Rectal smooth muscle tissue (tissue), 1 donor: ENCODE measurements at regions not wholly inside any gene's neighbourhood (a gene's known extent, or its start where the extent isn't known, plus 50 kb on each side); places are given as distances from the start of the nearest gene placed in this dataset.
A peak's percentile ranks its signal among the peaks of the same experiment; 100 is the strongest.
"Not testable (repeated sequence)": the region's sequence is repeated elsewhere in the genome, so short reads cannot be mapped to it uniquely, and the experiment has no call there.

Experiments used
- H3K27ac ChIP-seq: one replicate; pipeline ENCODE4 v1.7.0; 2013; ENCODE audit warnings: low read depth, low read length, inconsistent platforms
- H3K27me3 ChIP-seq: one replicate; pipeline ENCODE4 v1.7.0; 2013; ENCODE audit warnings: low read length; ENCODE audit not compliant: control insufficient read depth, insufficient read depth
- H3K36me3 ChIP-seq: one replicate; pipeline ENCODE4 v1.7.0; 2013; ENCODE audit warnings: low read length; ENCODE audit not compliant: control insufficient read depth, insufficient read depth
- H3K4me1 ChIP-seq: one replicate; pipeline ENCODE4 v1.7.0; 2013; ENCODE audit warnings: low read length; ENCODE audit not compliant: control insufficient read depth, insufficient read depth
- H3K4me3 ChIP-seq: one replicate; pipeline ENCODE4 v1.7.0; 2013; ENCODE audit warnings: low read length
- H3K9ac ChIP-seq: one replicate; pipeline ENCODE4 v1.7.0; 2013; ENCODE audit warnings: low read length

DNA sequence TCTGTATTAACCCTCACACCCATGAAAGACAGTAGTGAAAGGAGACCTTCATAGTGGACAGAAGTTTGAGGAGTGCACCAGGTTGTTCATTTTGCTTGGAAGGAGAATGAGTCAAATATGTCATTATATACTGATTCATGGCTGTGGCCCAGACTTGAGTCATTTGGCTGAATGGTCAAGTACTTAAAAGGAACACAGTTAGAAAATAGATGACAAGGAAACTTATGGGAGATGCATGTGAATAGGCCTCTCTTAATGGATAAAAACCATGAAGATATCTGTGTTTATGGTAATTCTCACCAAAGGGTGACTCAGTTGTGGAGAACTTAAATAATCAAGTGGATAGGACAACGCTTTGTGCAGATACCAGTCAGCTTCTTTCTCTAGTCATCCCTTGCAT, 524.7 kb upstream of the CNTNAP5 start:
- no peak overlapping the region for H3K4me3 ChIP-seq
- no peaks in the 10 kb centered on the region for H3K27me3 ChIP-seq
- H3K27ac ChIP-seq, result no peak overlapping the region

DNA sequence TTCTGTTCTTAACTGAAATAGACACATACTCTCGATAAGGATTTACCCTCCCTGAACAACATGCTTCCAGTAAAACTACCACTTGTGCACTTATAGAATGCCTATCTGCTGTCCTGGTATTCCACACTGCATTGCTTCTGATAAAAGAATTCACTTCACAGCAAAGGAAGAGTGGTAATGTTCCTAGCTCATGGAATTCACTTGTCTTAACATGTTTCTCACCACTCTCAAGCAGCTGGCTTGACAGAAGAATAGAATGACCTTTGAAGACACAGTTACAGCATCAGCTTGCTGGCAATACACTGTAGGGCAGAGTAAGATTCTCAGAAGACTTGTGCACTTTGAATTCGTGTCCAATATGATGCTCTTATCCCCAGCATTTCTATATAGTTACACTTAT, 524.1 kb upstream of the CNTNAP5 start:
- Histone ChIP-seq H3K9ac (no peak overlapping the region), H3K27ac (no peak overlapping the region), H3K4me3 (no peak overlapping the region), H3K27me3 (no peaks in the 10 kb centered on the region), H3K36me3 (no peaks in the 10 kb centered on the region), H3K4me1 (no peaks in the 10 kb centered on the region)

More for the DNA sequence above, 524.7 kb upstream of the CNTNAP5 start:
- H3K9ac ChIP-seq, result no peak overlapping the region
- no peaks in the 10 kb centered on the region for H3K36me3 ChIP-seq
- no peaks in the 10 kb centered on the region for H3K4me1 ChIP-seq

DNA sequence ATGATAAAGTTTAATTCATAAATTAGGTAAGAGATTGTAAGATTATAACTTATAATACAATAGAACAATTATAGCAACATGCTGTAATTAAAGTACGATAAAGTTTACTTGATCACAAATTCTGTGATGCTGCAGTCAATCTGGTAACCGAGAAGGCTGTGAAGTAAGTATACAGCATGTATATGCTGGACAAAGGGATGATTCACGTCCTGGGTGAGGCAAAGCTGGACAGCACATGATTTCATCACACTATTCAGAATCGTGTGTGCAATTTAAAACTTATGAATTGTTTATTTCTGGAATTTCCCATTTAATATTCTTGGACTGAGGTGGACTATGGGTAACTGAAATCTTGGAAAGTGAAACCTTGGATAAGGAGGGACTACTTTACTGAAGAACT, 522.2 kb upstream of the CNTNAP5 start:
- Histone ChIP-seq H3K9ac (no peak overlapping the region), H3K27me3 (no peaks in the 10 kb centered on the region)

DNA sequence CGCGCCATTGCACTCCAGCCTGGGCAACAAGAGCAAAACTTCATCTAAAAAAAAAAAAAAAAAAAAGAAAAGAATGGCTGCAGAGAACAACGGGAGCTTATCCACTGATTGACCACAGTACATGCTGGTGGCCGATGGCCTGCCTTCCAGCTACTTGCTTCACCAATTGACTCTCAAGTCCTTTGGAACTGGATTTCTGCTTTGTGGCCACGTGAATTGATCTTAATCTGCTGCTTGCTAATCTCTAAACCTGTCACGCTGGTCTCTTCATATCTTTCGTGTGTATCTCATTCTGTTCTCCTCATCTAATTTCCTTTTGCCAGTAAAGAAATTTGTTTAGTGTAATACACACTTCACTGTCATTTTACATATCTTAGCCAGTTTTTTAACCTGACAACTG, 512.5 kb upstream of the CNTNAP5 start:
- no peaks in the 10 kb centered on the region for H3K27me3 ChIP-seq
- no peaks in the 10 kb centered on the region for H3K4me1 ChIP-seq
- no peak overlapping the region for H3K4me3 ChIP-seq
- H3K27ac ChIP-seq, result no peak overlapping the region
- no peak overlapping the region for H3K9ac ChIP-seq
- no peaks in the 10 kb centered on the region for H3K36me3 ChIP-seq

More for the DNA sequence above, 522.2 kb upstream of the CNTNAP5 start:
- Histone ChIP-seq H3K4me3 (no peak overlapping the region), H3K27ac (no peak overlapping the region), H3K36me3 (no peaks in the 10 kb centered on the region), H3K4me1 (no peaks in the 10 kb centered on the region)

DNA sequence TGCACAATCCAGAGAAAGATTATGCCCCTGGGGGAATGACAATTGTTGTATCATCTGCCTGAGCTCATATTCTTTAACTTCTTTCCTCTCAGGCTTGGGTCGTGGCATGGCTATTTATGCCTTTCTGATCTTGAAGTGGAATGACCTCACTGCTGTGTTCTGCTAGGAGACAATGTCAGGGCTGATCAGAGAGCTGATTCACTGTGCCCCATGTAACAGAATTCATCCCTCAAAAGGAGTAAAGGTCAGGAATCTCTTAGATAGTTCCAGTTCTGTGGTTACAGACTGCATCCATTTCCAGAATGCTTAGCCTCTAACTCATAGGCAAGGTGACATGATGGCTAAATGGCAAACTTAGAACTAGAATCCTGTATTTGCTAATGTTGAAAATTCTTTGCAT, 511.7 kb upstream of the CNTNAP5 start:
- no peak overlapping the region for H3K9ac ChIP-seq
- no peak overlapping the region for H3K27ac ChIP-seq
- H3K36me3 ChIP-seq, result no peaks in the 10 kb centered on the region
- H3K4me3 ChIP-seq, result no peak overlapping the region
- H3K4me1 ChIP-seq, result no peaks in the 10 kb centered on the region
- H3K27me3 ChIP-seq, result no peaks in the 10 kb centered on the region

DNA sequence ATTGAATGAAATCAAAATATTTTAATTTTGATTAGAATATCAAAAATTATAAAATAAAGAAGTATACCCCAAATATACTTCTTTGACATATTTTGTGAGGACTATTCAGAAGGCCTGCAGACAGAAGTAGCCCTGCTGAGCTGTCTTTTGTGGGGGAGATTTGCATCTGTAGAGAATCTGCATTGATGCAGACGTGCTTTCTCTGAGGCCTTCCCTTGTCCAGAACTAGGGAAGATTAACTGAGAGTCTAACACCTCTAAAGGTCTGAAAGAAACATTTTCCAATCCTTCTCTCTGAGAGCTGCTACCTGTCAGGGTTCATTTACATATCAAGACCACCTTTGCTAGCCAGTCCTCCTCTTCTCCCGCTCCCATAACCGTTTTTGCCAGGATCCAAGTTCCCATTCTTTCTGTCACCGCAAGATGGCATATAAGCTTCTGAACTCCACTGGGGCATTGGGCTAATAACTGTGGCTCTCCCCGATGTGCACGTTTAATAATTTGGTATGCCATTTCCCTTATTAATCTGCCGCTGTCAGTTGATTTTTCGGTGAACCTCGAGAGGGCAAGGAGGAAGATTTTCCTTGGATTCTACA, 510.4 kb upstream of the CNTNAP5 start:
- H3K27ac ChIP-seq, result no peak overlapping the region
- no peaks in the 10 kb centered on the region for H3K27me3 ChIP-seq
- no peak overlapping the region for H3K4me3 ChIP-seq
- H3K9ac ChIP-seq, result no peak overlapping the region
- H3K36me3 ChIP-seq, result no peaks in the 10 kb centered on the region
- no peaks in the 10 kb centered on the region for H3K4me1 ChIP-seq

DNA sequence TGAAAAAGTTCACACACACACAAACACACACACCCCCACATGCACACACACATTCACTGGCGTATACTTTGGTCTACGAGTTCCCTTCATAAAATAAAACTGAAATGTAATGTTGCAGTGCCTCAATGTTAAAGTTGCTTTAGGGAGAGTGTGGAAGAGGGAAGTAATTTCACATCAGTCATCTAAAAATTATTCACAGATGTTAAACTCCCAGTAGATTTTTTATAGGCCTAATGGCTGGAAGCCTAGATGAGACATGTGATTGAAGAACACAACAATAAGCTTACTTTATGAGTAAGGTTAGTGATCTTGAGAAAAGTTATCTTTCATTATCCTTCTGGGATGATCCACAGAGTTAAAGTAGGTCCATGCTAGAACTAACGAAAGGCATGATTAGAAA, 506.7 kb upstream of the CNTNAP5 start:
- Histone ChIP-seq H3K27ac (no peak overlapping the region), H3K36me3 (no peaks in the 10 kb centered on the region), H3K4me3 (no peak overlapping the region), H3K27me3 (no peaks in the 10 kb centered on the region), H3K4me1 (no peaks in the 10 kb centered on the region), H3K9ac (no peak overlapping the region)

DNA sequence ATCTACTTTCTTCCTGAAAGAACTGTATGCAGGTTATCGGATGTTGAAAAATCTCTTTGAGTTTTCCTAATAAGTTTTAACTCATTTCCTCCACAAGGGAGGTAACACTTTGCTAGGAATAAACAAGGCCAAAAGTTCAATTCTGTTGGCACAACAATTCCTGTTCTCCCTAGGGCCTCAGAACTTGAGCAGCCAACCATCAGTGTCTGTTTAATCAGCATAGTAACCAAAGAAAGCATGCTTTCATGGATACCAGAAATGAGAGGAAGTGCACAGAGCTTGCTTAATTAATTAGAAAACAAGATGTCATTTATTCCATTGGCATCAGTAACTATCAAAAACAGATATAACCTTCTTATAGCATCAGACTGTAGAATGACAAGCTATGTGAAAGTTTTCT, 503.2 kb upstream of the CNTNAP5 start:
- Histone ChIP-seq H3K9ac (no peak overlapping the region), H3K36me3 (no peaks in the 10 kb centered on the region), H3K27ac (no peak overlapping the region), H3K4me1 (no peaks in the 10 kb centered on the region), H3K4me3 (no peak overlapping the region), H3K27me3 (no peaks in the 10 kb centered on the region)

DNA sequence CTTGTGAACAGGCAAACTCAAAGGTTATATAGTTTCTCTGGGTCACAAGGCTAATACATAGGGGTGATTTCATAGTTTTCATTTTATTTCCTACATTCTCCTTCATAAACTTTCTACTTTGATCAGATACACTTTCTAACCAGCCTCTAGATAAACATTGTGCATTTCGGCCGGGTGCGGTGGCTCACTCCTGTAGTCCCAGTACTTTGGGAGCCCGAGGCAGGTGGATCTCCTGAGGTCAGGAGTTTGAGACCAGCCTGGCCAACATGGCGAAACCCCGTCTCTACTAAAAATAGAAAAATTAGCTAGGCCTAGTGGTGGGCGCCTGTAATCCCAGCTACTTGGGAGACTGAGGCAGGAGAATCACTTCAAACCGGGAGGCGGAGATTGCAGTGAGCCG, 502.6 kb upstream of the CNTNAP5 start:
- H3K27ac ChIP-seq, H3K4me3 ChIP-seq: not testable (repeated sequence)

DNA sequence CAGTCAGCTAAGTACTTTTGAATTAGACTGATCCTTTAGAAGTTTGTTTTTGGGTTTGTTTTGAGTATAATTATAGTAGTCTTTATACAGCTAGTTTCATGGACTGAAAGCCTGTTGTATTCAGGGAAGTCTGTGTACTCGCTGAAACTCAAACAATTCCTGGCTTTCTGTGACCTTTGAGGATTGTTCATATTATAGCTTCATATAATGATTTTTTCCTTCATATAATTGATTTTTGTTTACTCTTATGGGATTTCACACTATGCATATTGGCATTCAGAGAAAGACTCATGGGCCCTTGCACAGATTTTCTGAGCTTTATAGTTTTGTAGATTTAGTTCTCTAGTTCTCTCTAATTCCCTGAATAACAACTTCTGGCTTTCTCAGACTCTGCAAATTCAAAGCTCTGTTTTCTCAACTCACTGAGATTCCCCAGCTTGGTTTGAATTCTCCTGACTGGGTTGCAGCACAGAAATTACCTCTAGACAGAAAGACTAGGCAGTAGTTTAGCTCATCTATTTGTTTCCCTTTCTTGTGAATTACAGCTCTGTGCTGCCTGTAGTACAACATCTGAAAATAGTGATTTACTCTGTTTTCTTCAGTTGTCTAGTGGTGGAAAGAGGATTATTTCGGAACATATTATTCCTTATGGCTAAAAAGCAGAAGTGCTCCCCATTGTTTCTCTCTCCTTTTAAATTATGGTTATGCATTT, 495.9 kb upstream of the CNTNAP5 start:
- Histone ChIP-seq H3K36me3 (no peaks in the 10 kb centered on the region), H3K27ac (peak overlapping the region; percentile 4), H3K4me1 (no peaks in the 10 kb centered on the region), H3K9ac (no peak overlapping the region), H3K4me3 (no peak overlapping the region), H3K27me3 (no peaks in the 10 kb centered on the region)

More for the DNA sequence above, 502.6 kb upstream of the CNTNAP5 start:
- H3K9ac ChIP-seq, H3K4me1 ChIP-seq, H3K27me3 ChIP-seq, H3K36me3 ChIP-seq: not testable (repeated sequence)

DNA sequence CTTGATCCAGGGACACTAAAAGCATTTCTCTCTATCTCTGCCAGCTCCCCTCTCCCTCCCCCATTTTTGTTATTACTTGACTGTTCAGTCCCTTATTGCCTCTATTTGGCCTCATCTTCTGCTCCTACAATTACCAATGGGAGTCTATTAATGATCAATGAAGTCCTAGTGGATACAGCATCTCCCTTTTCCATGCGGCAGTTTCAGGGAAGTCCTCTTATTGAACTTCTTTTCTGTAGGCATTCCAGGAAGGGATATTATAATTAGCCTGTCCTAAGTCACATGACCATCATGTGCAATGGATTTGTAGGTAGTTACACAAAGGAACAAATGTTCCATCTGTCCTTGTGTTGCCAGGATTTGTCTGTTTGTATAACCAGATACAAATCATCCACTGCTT, 495.1 kb upstream of the CNTNAP5 start:
- H3K4me3 ChIP-seq, result no peak overlapping the region
- H3K36me3 ChIP-seq, result no peaks in the 10 kb centered on the region
- H3K9ac ChIP-seq, result no peak overlapping the region
- H3K4me1 ChIP-seq, result no peaks in the 10 kb centered on the region
- no peaks in the 10 kb centered on the region for H3K27me3 ChIP-seq
- H3K27ac ChIP-seq, result no peak overlapping the region

DNA sequence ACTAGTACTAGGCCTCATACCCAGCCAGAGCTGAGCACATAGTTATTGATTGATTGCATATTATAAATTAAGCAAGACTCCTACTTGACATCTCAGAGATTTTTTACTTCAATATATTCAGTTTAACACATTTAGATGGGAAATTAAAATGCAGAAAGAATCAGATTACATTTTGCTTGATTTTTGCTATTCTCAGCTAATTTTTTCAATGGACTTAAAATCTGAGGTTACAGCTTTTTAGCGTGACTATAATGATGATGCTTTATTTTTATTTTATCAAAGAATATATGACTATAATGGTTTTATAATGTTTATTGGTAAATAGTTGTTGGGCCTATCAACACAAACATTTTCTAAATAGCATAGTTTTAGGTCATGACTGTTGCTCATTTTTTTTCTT, 493.0 kb upstream of the CNTNAP5 start:
- Histone ChIP-seq H3K27ac (no peak overlapping the region), H3K9ac (no peak overlapping the region), H3K27me3 (no peaks in the 10 kb centered on the region), H3K4me3 (no peak overlapping the region), H3K36me3 (no peaks in the 10 kb centered on the region), H3K4me1 (no peaks in the 10 kb centered on the region)

DNA sequence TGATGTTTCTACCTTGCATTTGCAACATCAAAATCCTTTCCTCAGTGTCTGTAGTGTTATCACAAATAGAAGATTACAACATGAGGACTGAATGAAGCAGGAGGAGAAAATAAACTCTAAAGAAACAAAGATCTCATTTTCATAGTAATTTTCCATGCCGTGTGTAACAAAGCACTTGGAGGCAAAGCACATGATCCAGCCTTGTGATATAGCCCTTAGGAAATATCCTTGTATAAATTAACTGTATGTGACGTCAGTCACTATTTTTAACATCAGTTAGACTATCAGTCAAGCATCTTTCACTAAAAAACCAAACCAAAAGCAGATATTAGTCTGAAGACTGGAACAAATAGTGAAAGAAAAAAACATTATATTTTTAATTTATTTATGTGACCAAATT, 492.1 kb upstream of the CNTNAP5 start:
- H3K9ac ChIP-seq, result no peak overlapping the region
- no peaks in the 10 kb centered on the region for H3K27me3 ChIP-seq
- no peaks in the 10 kb centered on the region for H3K36me3 ChIP-seq
- no peak overlapping the region for H3K4me3 ChIP-seq
- no peak overlapping the region for H3K27ac ChIP-seq
- no peaks in the 10 kb centered on the region for H3K4me1 ChIP-seq
